ENCODE measurements at regions not wholly inside any gene's neighbourhood (a gene's known extent, or its start where the extent isn't known, plus 50 kb on each side); places are given as distances from the start of the nearest gene placed in this dataset.

GRCh38 chr12:54751493-54751892 is 102.8 kb upstream of the MUCL1 start:
- no peak for ATAC-seq (ENCODE audit: low read depth)
- TF ChIP-seq CTCF (IDR thresholded peaks at IDR 0.05): no peak
- Mint-ChIP-seq H3K4me1 (peaks cover 3% of the 10 kb centered on the region), H3K4me3 (no peak overlapping the region), H3K9me3 (no peaks in the 10 kb centered on the region), H3K36me3 (ENCODE audit: low read depth) (no peaks in the 10 kb centered on the region), H3K27ac (no peak overlapping the region), H3K27me3 (peaks cover 3% of the 10 kb centered on the region)
- ChIA-PET CTCF (interaction anchor here (1.1 to 4.3 kb wide), 4 partner anchors 104 to 321 kb away, joined by 3 to 59 read pairs (median 30); no protein-coding TSS in a partner anchor), POLR2A (no interaction called here)
- no peak for DNase-seq
- intact Hi-C loops (cut with micrococcal nuclease): no loop called here

GRCh38 chr12:54749191-54749818 is 101.1 kb upstream of the DCD start:
- no peak overlapping the region for H3K27ac Mint-ChIP-seq
- intact Hi-C loops (cut with micrococcal nuclease): loop anchor here (1.0 kb wide), 5 partner anchors 105 to 394 kb away; partner anchors contain the start of gene MUCL1
- no peaks in the 10 kb centered on the region for H3K9me3 Mint-ChIP-seq
- ATAC-seq (ENCODE audit: low read depth) (peak; percentile 54), DNase-seq (no peak)
- peaks cover 3% of the 10 kb centered on the region for H3K4me1 Mint-ChIP-seq
- H3K4me3 Mint-ChIP-seq: no peak overlapping the region
- peaks cover 2% of the 10 kb centered on the region for H3K27me3 Mint-ChIP-seq
- peak; percentile 75 for TF ChIP-seq CTCF (IDR thresholded peaks at IDR 0.05)
- H3K36me3 Mint-ChIP-seq (ENCODE audit: low read depth): no peaks in the 10 kb centered on the region
- ChIA-PET CTCF (interaction anchor here (0.6 to 4.3 kb wide), 18 partner anchors 9 to 1116 kb away, joined by 3 to 59 read pairs (median 4); no protein-coding TSS in a partner anchor), POLR2A (no interaction called here)

GRCh38 chr12:54744590-54744989 is 96.4 kb upstream of the DCD start:
- DNase-seq (no peak), ATAC-seq (ENCODE audit: low read depth) (no peak)
- intact Hi-C loops (cut with micrococcal nuclease): no loop called here
- H3K27me3 Mint-ChIP-seq: peaks cover 13% of the 10 kb centered on the region
- ChIA-PET POLR2A (no interaction called here), CTCF (interaction anchor here (1.0 kb wide), 1 partner anchor 213 kb away, joined by 4 read pairs; no protein-coding TSS in a partner anchor)
- H3K4me1 Mint-ChIP-seq: peaks cover 3% of the 10 kb centered on the region
- H3K27ac Mint-ChIP-seq: no peak overlapping the region
- no peaks in the 10 kb centered on the region for H3K36me3 Mint-ChIP-seq (ENCODE audit: low read depth)
- no peak for TF ChIP-seq CTCF (IDR thresholded peaks at IDR 0.05)
- H3K9me3 Mint-ChIP-seq: no peaks in the 10 kb centered on the region
- H3K4me3 Mint-ChIP-seq: no peak overlapping the region

GRCh38 chr12:54740882-54741281 is 92.7 kb upstream of the DCD start:
- Mint-ChIP-seq H3K36me3 (ENCODE audit: low read depth) (no peaks in the 10 kb centered on the region), H3K27me3 (peaks cover 13% of the 10 kb centered on the region)

More at GRCh38 chr12:54740882-54741281, 92.7 kb upstream of the DCD start:
- POLR2A ChIA-PET: no interaction called here
- DNase-seq (no peak), ATAC-seq (ENCODE audit: low read depth) (no peak)
- TF ChIP-seq CTCF (IDR thresholded peaks at IDR 0.05): no peak
- Mint-ChIP-seq H3K4me1 (no peaks in the 10 kb centered on the region), H3K4me3 (no peak overlapping the region), H3K27ac (no peak overlapping the region), H3K9me3 (peaks cover 3% of the 10 kb centered on the region)
- CTCF ChIA-PET: interaction anchor here (1.9 kb wide), 1 partner anchor 9 kb away, joined by 4 read pairs; no protein-coding TSS in a partner anchor
- intact Hi-C loops (cut with micrococcal nuclease): no loop called here

Data from activated B cell treated with CpG ODN at 0.5 μM for 24 hours (primary cell).